ENCODE measurements at regions not wholly inside any gene's neighbourhood (a gene's known extent, or its start where the extent isn't known, plus 50 kb on each side); places are given as distances from the start of the nearest gene placed in this dataset.

DNA sequence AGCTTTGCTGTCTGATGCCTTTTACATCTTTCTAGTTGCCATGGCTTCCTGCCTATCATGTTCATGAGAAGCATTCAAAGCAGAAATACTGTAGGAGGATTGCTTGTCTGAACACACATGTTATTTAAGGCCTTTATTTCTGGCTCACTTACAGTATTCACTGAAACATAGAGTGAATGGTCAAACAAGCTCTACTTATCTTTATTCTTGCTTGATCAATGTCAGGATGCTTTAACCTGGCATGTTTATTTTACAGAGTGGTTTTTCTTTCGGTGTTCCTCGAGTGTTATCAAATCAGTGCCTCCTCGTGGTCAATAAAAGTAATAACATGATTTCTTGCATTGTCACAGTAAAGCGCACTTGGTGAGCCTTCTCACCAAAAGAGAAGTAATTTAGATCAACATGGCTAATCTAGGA is 73.5 kb upstream of the PCDH17 start:
- Histone ChIP-seq H3K9me3 (ENCODE audit: control insufficient read depth, insufficient read depth, low read length) (no peaks in the 10 kb centered on the region), H3K36me3 (ENCODE audit: control insufficient read depth, insufficient read depth, low read length) (no peaks in the 10 kb centered on the region), H3K27me3 (ENCODE audit: control insufficient read depth, insufficient read depth, low read length) (no peaks in the 10 kb centered on the region), H3K4me3 (ENCODE audit: low read depth, low read length) (no peak overlapping the region), H3K4me1 (ENCODE audit: control insufficient read depth, insufficient read depth, low read length) (no peaks in the 10 kb centered on the region), H3K9ac (ENCODE audit: low read depth, low read length) (no peak overlapping the region)

GRCh38 chr13:57568865-57569264 is 62.7 kb upstream of the PCDH17 start:
- Histone ChIP-seq H3K36me3 (ENCODE audit: control insufficient read depth, insufficient read depth, low read length) (no peaks in the 10 kb centered on the region), H3K4me1 (ENCODE audit: control insufficient read depth, insufficient read depth, low read length) (no peaks in the 10 kb centered on the region), H3K9ac (ENCODE audit: low read depth, low read length) (no peak overlapping the region), H3K4me3 (ENCODE audit: low read depth, low read length) (no peak overlapping the region), H3K27me3 (ENCODE audit: control insufficient read depth, insufficient read depth, low read length) (no peaks in the 10 kb centered on the region), H3K9me3 (ENCODE audit: control insufficient read depth, insufficient read depth, low read length) (no peaks in the 10 kb centered on the region)

- H3K9ac ChIP-seq (ENCODE audit: low read depth, low read length) = no peak overlapping the region
- H3K36me3 ChIP-seq (ENCODE audit: control insufficient read depth, insufficient read depth, low read length) = no peaks in the 10 kb centered on the region
- H3K9me3 ChIP-seq (ENCODE audit: control insufficient read depth, insufficient read depth, low read length) = no peaks in the 10 kb centered on the region
- H3K4me3 ChIP-seq (ENCODE audit: low read depth, low read length) = no peak overlapping the region
- no peaks in the 10 kb centered on the region for H3K27me3 ChIP-seq (ENCODE audit: control insufficient read depth, insufficient read depth, low read length)
- H3K4me1 ChIP-seq (ENCODE audit: control insufficient read depth, insufficient read depth, low read length) = no peaks in the 10 kb centered on the region
Observed at GRCh38 chr13:57569986-57570385, 61.6 kb upstream of the PCDH17 start.
